Activated CD8-positive, alpha-beta T cell treated with anti-CD3 and anti-CD28 coated beads, Interleukin-2, amount 10 ng/mL, durations not matched to agents 7 days and 5 days (primary cell): ENCODE measurements at regions not wholly inside any gene's neighbourhood (a gene's known extent, or its start where the extent isn't known, plus 50 kb on each side); places are given as distances from the start of the nearest gene placed in this dataset.

Experiments
- ATAC-seq: fragments of 150-1000 bp; cut with Tn5 transposase; one replicate; pipeline ENCODE4 v1.10.0; 2021; ENCODE audit warnings: moderate library complexity
- CTCF ChIA-PET: fragments of 350-600 bp; sonication (Branson Sonifier 250); formaldehyde crosslinking; loops from one replicate; lab custom pipeline; 2021; ENCODE audit warnings: antibody characterized with exemption; lab: Charles Lee
- POLR2A ChIA-PET: fragments of 350-600 bp; sonication (Branson Sonifier 250); formaldehyde crosslinking; loops from one replicate; lab custom pipeline; 2021; ENCODE audit warnings: antibody characterized with exemption; lab: Charles Lee
- DNase-seq: peaks from one replicate; pipeline ENCODE4 v3.0.0-alpha.2; 2020
- H3K27ac Mint-ChIP-seq: one replicate; pipeline ENCODE4 v1.8.0; 2021; ENCODE audit warnings: mild to moderate bottlenecking, mixed read lengths
- H3K27me3 Mint-ChIP-seq: one replicate; pipeline ENCODE4 v1.8.0; 2021; ENCODE audit warnings: low read depth, mixed read lengths
- H3K36me3 Mint-ChIP-seq: one replicate; pipeline ENCODE4 v1.8.0; 2021; ENCODE audit warnings: low read depth, mixed read lengths
- H3K4me1 Mint-ChIP-seq: one replicate; pipeline ENCODE4 v1.8.0; 2021; ENCODE audit warnings: low read depth, mixed read lengths
- H3K4me3 Mint-ChIP-seq: one replicate; pipeline ENCODE4 v1.8.0; 2021; ENCODE audit warnings: mild to moderate bottlenecking, mixed read lengths
- H3K9me3 Mint-ChIP-seq: one replicate; pipeline ENCODE4 v1.8.0; 2022; ENCODE audit warnings: mixed read lengths; ENCODE audit not compliant: insufficient read depth

DNA sequence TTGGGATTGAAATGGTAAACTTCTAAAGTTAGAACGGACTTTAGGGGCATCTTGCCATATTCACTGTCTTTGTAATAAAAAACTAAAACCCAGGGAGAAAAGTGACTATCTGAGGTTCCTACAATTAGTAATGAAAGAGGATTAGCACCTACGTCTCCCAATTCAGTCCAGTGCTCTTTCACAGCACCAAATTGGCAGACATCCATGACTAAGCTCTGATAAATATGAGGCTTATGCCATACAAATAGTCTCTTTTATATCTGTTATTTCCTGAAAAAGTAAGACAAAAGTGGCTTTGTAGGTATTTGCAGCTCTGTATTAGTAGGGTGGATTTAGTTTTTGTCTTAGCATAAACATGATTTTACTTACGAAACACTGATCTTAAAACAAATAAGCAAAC is 315.0 kb upstream of the NRIP1 start:
- H3K4me1 Mint-ChIP-seq, result no peaks in the 10 kb centered on the region
- ATAC-seq (no peak), DNase-seq (no peak)
- no peak overlapping the region for H3K4me3 Mint-ChIP-seq
- ChIA-PET CTCF (no interaction called here), POLR2A (no interaction called here)
- H3K36me3 Mint-ChIP-seq, result no peaks in the 10 kb centered on the region
- H3K9me3 Mint-ChIP-seq, result no peaks in the 10 kb centered on the region
- H3K27me3 Mint-ChIP-seq, result no peaks in the 10 kb centered on the region
- H3K27ac Mint-ChIP-seq, result no peak overlapping the region

DNA sequence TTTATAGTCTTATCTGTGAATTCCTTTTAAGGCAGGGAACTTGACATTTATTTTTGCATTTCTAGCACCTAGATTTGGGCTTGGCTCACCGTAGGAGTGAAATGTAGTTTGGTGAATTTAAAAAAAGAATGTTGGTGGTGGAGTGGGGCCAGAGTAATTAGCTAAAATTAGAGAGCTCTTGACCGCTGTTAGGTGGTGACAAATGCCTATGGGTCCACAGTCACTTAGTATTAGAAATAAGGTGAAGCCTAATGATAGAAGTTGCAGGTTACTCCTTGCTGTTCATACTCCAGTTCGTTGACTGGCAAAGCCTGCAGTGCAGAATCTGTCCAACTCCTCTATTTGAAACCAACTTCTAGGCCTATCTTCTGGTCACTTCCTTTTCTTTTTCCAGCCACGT is 318.8 kb upstream of the NRIP1 start:
- H3K4me1 Mint-ChIP-seq, result no peaks in the 10 kb centered on the region
- POLR2A ChIA-PET, result no interaction called here
- CTCF ChIA-PET, result no interaction called here
- no peak overlapping the region for H3K4me3 Mint-ChIP-seq
- no peak for DNase-seq
- no peak overlapping the region for H3K27ac Mint-ChIP-seq
- no peak for ATAC-seq
- H3K9me3 Mint-ChIP-seq, result no peaks in the 10 kb centered on the region
- no peaks in the 10 kb centered on the region for H3K36me3 Mint-ChIP-seq
- no peaks in the 10 kb centered on the region for H3K27me3 Mint-ChIP-seq

- no peaks in the 10 kb centered on the region for H3K4me1 Mint-ChIP-seq
- ATAC-seq (no peak), DNase-seq (no peak)
- no peaks in the 10 kb centered on the region for H3K27me3 Mint-ChIP-seq
- no peaks in the 10 kb centered on the region for H3K36me3 Mint-ChIP-seq
- no peaks in the 10 kb centered on the region for H3K9me3 Mint-ChIP-seq
- ChIA-PET CTCF (no interaction called here), POLR2A (no interaction called here)
- no peak overlapping the region for H3K4me3 Mint-ChIP-seq
- H3K27ac Mint-ChIP-seq, result no peak overlapping the region
Measured at GRCh38 chr21:15390049-15390448, 325.2 kb upstream of the NRIP1 start.

- ATAC-seq (no peak), DNase-seq (no peak)
- Mint-ChIP-seq H3K27ac (no peak overlapping the region), H3K36me3 (no peaks in the 10 kb centered on the region), H3K4me1 (no peaks in the 10 kb centered on the region), H3K4me3 (no peak overlapping the region), H3K9me3 (no peaks in the 10 kb centered on the region), H3K27me3 (no peaks in the 10 kb centered on the region)
- POLR2A ChIA-PET, result interaction anchor here (0.7 kb wide), 1 partner anchor 111 kb away, joined by 3 read pairs; no protein-coding TSS in a partner anchor
- CTCF ChIA-PET, result no interaction called here
Measured at GRCh38 chr21:15397258-15397657, 332.5 kb upstream of the NRIP1 start.

GRCh38 chr21:15400905-15401304 is 328.9 kb upstream of the USP25 start:
- H3K4me3 Mint-ChIP-seq, result no peak overlapping the region
- no peaks in the 10 kb centered on the region for H3K36me3 Mint-ChIP-seq
- H3K27ac Mint-ChIP-seq, result no peak overlapping the region
- no peaks in the 10 kb centered on the region for H3K27me3 Mint-ChIP-seq
- ChIA-PET POLR2A (interaction anchor here (0.5 to 0.6 kb wide), 2 partner anchors 79 to 91 kb away, joined by 3 read pairs; no protein-coding TSS in a partner anchor), CTCF (interaction anchor here (1.3 kb wide), 1 partner anchor 82 kb away, joined by 4 read pairs; no protein-coding TSS in a partner anchor)
- no peak for ATAC-seq
- H3K4me1 Mint-ChIP-seq, result no peaks in the 10 kb centered on the region
- DNase-seq, result no peak
- H3K9me3 Mint-ChIP-seq, result peaks cover 3% of the 10 kb centered on the region

DNA sequence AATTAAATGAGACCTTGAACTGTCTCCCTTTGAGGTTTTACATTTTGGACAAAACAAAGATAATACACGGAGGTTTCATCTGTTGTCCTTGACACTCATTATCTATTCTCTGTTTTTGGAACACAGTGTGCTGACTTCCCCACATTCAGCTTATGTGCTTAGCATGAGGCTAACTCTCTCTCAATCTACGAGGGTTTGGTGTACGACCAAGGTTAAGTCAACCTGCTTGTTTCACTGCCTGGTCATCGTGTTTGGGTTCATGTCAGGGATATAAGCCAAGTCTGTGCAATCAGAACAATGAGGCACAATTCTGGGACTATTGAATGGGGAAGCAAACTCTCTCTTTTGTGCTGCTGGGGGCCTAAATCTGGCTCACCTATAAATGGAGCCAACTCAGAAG is 328.5 kb upstream of the USP25 start:
- POLR2A ChIA-PET, result interaction anchor here (0.5 kb wide), 1 partner anchor 79 kb away, joined by 3 read pairs; no protein-coding TSS in a partner anchor

GRCh38 chr21:15405214-15405613 is 324.6 kb upstream of the USP25 start:
- Mint-ChIP-seq H3K4me3 (no peak overlapping the region), H3K9me3 (peaks cover 3% of the 10 kb centered on the region), H3K4me1 (no peaks in the 10 kb centered on the region), H3K36me3 (no peaks in the 10 kb centered on the region), H3K27me3 (no peaks in the 10 kb centered on the region), H3K27ac (no peak overlapping the region)
- ChIA-PET CTCF (no interaction called here), POLR2A (no interaction called here)
- ATAC-seq (no peak), DNase-seq (no peak)

More for the DNA sequence above, 328.5 kb upstream of the USP25 start:
- H3K27ac Mint-ChIP-seq, result no peak overlapping the region
- no peak overlapping the region for H3K4me3 Mint-ChIP-seq
- no peaks in the 10 kb centered on the region for H3K36me3 Mint-ChIP-seq
- no peaks in the 10 kb centered on the region for H3K4me1 Mint-ChIP-seq
- CTCF ChIA-PET, result interaction anchor here (1.3 kb wide), 1 partner anchor 82 kb away, joined by 4 read pairs; no protein-coding TSS in a partner anchor
- no peaks in the 10 kb centered on the region for H3K27me3 Mint-ChIP-seq
- ATAC-seq (no peak), DNase-seq (no peak)
- peaks cover 3% of the 10 kb centered on the region for H3K9me3 Mint-ChIP-seq

GRCh38 chr21:15406791-15407190 is 323.0 kb upstream of the USP25 start:
- H3K4me1 Mint-ChIP-seq, result no peaks in the 10 kb centered on the region
- ChIA-PET POLR2A (no interaction called here), CTCF (no interaction called here)
- peaks cover 9% of the 10 kb centered on the region for H3K9me3 Mint-ChIP-seq
- H3K4me3 Mint-ChIP-seq, result no peak overlapping the region
- no peak for DNase-seq
- no peaks in the 10 kb centered on the region for H3K36me3 Mint-ChIP-seq
- H3K27ac Mint-ChIP-seq, result no peak overlapping the region
- H3K27me3 Mint-ChIP-seq, result no peaks in the 10 kb centered on the region
- ATAC-seq, result no peak

- Mint-ChIP-seq H3K4me3 (no peak overlapping the region), H3K4me1 (no peaks in the 10 kb centered on the region), H3K36me3 (no peaks in the 10 kb centered on the region), H3K27me3 (no peaks in the 10 kb centered on the region), H3K9me3 (peaks cover 9% of the 10 kb centered on the region), H3K27ac (no peak overlapping the region)
- no peak for ATAC-seq
- POLR2A ChIA-PET, result no interaction called here
- no peak for DNase-seq
- CTCF ChIA-PET, result no interaction called here
Measured at GRCh38 chr21:15407585-15407984, 322.2 kb upstream of the USP25 start.

GRCh38 chr21:15408089-15408488 is 321.7 kb upstream of the USP25 start:
- Mint-ChIP-seq H3K27me3 (no peaks in the 10 kb centered on the region), H3K27ac (no peak overlapping the region), H3K36me3 (no peaks in the 10 kb centered on the region), H3K4me1 (no peaks in the 10 kb centered on the region), H3K9me3 (peaks cover 7% of the 10 kb centered on the region), H3K4me3 (no peak overlapping the region)
- ChIA-PET CTCF (no interaction called here), POLR2A (no interaction called here)
- ATAC-seq (no peak), DNase-seq (no peak)

DNA sequence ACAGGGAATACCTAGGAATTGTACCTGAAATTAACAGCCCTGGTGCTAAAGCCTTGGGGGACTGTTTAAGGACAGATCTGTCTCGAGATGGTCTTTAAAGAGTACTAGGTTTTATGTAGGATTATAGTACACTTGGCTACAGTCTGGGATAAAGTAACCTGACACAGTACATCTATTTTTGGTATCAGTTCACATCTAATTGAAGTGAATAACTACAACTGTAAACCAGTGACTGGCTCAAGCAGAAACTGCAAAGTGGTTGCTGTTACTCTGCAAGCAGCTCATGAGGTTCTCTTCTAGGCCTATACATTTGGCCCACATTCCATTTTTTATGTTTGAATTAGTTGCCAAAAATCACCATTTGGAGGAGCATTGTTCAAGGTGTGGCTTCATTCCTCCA is 320.8 kb upstream of the USP25 start:
- CTCF ChIA-PET, result no interaction called here
- Mint-ChIP-seq H3K27me3 (no peaks in the 10 kb centered on the region), H3K36me3 (no peaks in the 10 kb centered on the region), H3K9me3 (peaks cover 6% of the 10 kb centered on the region), H3K4me3 (no peak overlapping the region), H3K4me1 (no peaks in the 10 kb centered on the region), H3K27ac (no peak overlapping the region)
- DNase-seq (no peak), ATAC-seq (no peak)
- POLR2A ChIA-PET, result no interaction called here

DNA sequence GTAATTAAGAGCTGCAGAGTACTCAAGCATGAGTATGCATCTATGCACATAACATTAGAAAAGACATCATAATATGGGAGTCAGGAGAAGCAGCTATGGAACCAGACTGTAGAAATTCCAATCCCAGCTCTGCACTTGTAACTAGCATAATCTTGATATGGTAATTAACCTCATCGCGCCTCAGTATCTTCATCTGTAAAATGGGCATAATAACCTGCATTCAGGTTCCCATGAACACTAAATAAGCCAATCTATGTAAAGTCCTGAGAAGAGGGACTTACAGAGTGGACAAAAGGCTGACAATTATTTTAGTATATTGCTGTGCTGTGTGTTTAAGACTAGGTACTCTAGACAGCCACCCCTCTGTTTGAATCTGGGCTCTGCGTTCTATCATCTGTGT is 318.9 kb upstream of the USP25 start:
- no peak overlapping the region for H3K27ac Mint-ChIP-seq
- no peaks in the 10 kb centered on the region for H3K36me3 Mint-ChIP-seq
- no peaks in the 10 kb centered on the region for H3K4me1 Mint-ChIP-seq
- no peaks in the 10 kb centered on the region for H3K27me3 Mint-ChIP-seq
- ATAC-seq (no peak), DNase-seq (no peak)
- POLR2A ChIA-PET, result no interaction called here
- no peak overlapping the region for H3K4me3 Mint-ChIP-seq
- H3K9me3 Mint-ChIP-seq, result peaks cover 6% of the 10 kb centered on the region
- CTCF ChIA-PET, result interaction anchor here (1.2 kb wide), 1 partner anchor 75 kb away, joined by 3 read pairs; no protein-coding TSS in a partner anchor

DNA sequence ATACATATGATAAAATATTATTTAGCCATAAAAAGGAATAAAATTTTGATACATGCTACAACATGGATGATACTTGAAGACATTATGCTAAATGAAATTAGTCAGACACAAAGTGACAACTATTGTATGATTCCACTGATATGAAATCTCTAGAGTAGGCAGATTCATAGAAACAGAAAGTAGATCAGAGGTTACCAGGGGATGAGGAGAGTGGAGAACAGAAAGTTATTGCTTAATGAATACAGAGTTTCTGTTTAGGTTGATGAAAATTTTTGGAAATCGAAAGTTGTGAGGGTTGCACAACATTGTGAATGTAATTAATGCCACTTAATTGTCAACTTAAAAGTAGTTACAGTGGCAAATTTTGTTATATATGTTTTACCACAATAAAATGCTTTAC is 315.7 kb upstream of the USP25 start:
- H3K36me3 Mint-ChIP-seq, result no peaks in the 10 kb centered on the region
- H3K4me1 Mint-ChIP-seq, result no peaks in the 10 kb centered on the region
- POLR2A ChIA-PET, result no interaction called here
- peaks cover 6% of the 10 kb centered on the region for H3K9me3 Mint-ChIP-seq
- CTCF ChIA-PET, result no interaction called here
- H3K4me3 Mint-ChIP-seq, result no peak overlapping the region
- no peaks in the 10 kb centered on the region for H3K27me3 Mint-ChIP-seq
- DNase-seq (no peak), ATAC-seq (no peak)
- no peak overlapping the region for H3K27ac Mint-ChIP-seq
